ENCODE measurements at regions not wholly inside any gene's neighbourhood (a gene's known extent, or its start where the extent isn't known, plus 50 kb on each side); places are given as distances from the start of the nearest gene placed in this dataset.

DNA sequence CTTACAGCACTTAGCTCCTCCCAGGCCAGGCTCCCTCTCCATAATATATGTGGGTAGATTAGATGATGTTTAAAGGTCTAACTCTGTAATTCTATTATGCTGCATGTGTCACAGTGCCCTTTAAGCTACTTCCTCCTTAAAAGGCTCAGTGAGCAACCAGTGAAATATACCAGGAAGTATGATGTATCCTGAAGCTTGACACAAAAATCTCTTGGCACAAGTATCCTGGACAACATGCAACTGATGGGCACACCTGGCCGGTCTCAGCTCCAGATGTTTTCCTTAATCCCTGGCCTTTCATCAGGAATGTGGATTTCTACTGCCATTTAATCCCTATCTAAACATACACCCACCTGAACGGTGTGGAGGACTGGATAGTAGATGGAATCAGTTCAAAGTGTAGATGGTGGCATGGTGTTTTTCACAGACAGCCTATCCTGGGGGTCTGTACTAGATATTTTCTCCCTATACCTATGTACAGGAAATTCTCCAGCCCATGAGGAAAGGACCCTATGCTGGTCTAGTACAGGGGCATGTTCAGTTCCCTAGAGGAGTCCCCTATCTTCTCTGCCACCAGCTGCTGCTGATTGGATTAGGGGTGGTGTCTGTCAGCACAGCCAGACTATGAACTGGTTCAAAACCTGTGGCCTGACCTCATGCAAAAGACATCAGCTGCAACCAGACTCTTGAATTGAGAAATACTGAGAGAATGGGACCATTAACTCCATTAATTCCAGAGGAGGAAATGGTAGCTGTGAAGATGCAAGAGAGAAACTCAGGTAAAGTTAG lies 59.4 kb upstream of the CITED2 start:
- ATAC-seq (ENCODE audit: low read depth) = peak; percentile 71

GRCh38 chr6:139431602-139431956 lies 57.1 kb upstream of the CITED2 start:
- no peak overlapping the region for H3K27ac ChIP-seq (ENCODE audit: poor library complexity, severe bottlenecking)
- ATAC-seq (ENCODE audit: low read depth) = no peak
- no peaks in the 10 kb centered on the region for H3K27me3 ChIP-seq (ENCODE audit: insufficient read depth, poor library complexity, severe bottlenecking)
- H3K4me1 ChIP-seq (ENCODE audit: insufficient read depth, poor library complexity, severe bottlenecking) = peaks cover 17% of the 10 kb centered on the region
- no peak for TF ChIP-seq CTCF (IDR thresholded peaks at IDR 0.05; ENCODE audit: poor library complexity, severe bottlenecking)
- no peaks in the 10 kb centered on the region for H3K36me3 ChIP-seq (ENCODE audit: low read depth)
- no peak for DNase-seq (ENCODE audit: low spot score)
- no peaks in the 10 kb centered on the region for H3K9me3 ChIP-seq (ENCODE audit: severe bottlenecking)
- no peak overlapping the region for H3K4me3 ChIP-seq (ENCODE audit: severe bottlenecking)

More for the DNA sequence above, 59.4 kb upstream of the CITED2 start:
- no peak for DNase-seq (ENCODE audit: low spot score)
- Histone ChIP-seq H3K4me1 (ENCODE audit: insufficient read depth, poor library complexity, severe bottlenecking) (peaks cover 21% of the 10 kb centered on the region), H3K27me3 (ENCODE audit: insufficient read depth, poor library complexity, severe bottlenecking) (no peaks in the 10 kb centered on the region), H3K9me3 (ENCODE audit: severe bottlenecking) (no peaks in the 10 kb centered on the region), H3K36me3 (ENCODE audit: low read depth) (no peaks in the 10 kb centered on the region), H3K27ac (ENCODE audit: poor library complexity, severe bottlenecking) (peak overlapping the region; percentile 10), H3K4me3 (ENCODE audit: severe bottlenecking) (no peak overlapping the region)
- no peak for TF ChIP-seq CTCF (IDR thresholded peaks at IDR 0.05; ENCODE audit: poor library complexity, severe bottlenecking)

DNA sequence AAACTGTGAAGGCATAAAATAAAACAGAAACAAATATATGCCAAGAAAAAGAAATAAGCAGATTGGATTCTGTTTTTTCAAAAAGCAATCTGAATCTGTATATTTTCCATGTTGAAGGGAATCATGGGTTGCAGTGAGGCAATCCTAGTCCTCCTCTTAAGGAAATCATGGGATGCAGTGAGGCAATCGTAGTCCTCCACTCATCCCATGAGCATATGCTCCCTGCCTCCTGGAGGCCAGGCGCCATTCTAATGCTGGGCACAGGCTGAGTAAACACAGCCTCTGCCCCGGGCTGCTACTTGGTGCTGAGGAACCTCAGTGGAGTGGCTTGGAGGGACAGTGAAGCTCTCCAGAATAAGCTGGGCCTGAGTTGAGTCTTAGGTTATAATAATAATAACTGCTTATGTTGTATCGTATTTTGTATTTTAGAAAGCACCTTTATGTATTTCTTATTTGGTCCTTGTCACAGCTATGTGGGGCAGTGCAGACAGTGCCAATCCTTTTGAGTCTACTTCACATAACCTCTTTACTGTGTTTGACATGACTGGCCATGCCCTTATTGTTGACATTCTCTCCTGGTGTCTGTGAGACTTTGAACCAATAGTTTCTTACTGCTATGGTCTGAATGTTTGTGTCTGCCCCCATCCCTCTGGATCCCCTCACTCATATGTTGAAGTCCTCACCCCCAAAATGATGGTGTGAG lies 56.6 kb upstream of the CITED2 start:
- DNase-seq (ENCODE audit: low spot score) = no peak
- no peak for TF ChIP-seq CTCF (IDR thresholded peaks at IDR 0.05; ENCODE audit: poor library complexity, severe bottlenecking)
- H3K27me3 ChIP-seq (ENCODE audit: insufficient read depth, poor library complexity, severe bottlenecking) = no peaks in the 10 kb centered on the region
- no peaks in the 10 kb centered on the region for H3K36me3 ChIP-seq (ENCODE audit: low read depth)
- no peak overlapping the region for H3K4me3 ChIP-seq (ENCODE audit: severe bottlenecking)
- H3K4me1 ChIP-seq (ENCODE audit: insufficient read depth, poor library complexity, severe bottlenecking) = peaks cover 12% of the 10 kb centered on the region
- ATAC-seq (ENCODE audit: low read depth) = no peak
- H3K27ac ChIP-seq (ENCODE audit: poor library complexity, severe bottlenecking) = no peak overlapping the region
- no peaks in the 10 kb centered on the region for H3K9me3 ChIP-seq (ENCODE audit: severe bottlenecking)

GRCh38 chr6:139429580-139430145 lies 55.2 kb upstream of the CITED2 start:
- peaks cover 9% of the 10 kb centered on the region for H3K4me1 ChIP-seq (ENCODE audit: insufficient read depth, poor library complexity, severe bottlenecking)
- H3K9me3 ChIP-seq (ENCODE audit: severe bottlenecking) = no peaks in the 10 kb centered on the region
- DNase-seq (ENCODE audit: low spot score) = no peak
- H3K27me3 ChIP-seq (ENCODE audit: insufficient read depth, poor library complexity, severe bottlenecking) = no peaks in the 10 kb centered on the region
- H3K27ac ChIP-seq (ENCODE audit: poor library complexity, severe bottlenecking) = no peak overlapping the region
- no peak for TF ChIP-seq CTCF (IDR thresholded peaks at IDR 0.05; ENCODE audit: poor library complexity, severe bottlenecking)
- no peak for ATAC-seq (ENCODE audit: low read depth)
- no peaks in the 10 kb centered on the region for H3K36me3 ChIP-seq (ENCODE audit: low read depth)
- H3K4me3 ChIP-seq (ENCODE audit: severe bottlenecking) = no peak overlapping the region

Data from RWPE2 (cell line).